HEK293 (cell line): ENCODE measurements at regions not wholly inside any gene's neighbourhood (a gene's known extent, or its start where the extent isn't known, plus 50 kb on each side); places are given as distances from the start of the nearest gene placed in this dataset.

Source experiments
- CTCF ChIA-PET: fragments of 350-600 bp; formaldehyde crosslinking; extraction: SDS; loops from one replicate; lab custom pipeline; 2021; ENCODE audit warnings: antibody characterized with exemption; lab: Yijun Ruan, JAX
- POLR2A ChIA-PET: fragments of 300-600 bp; formaldehyde crosslinking; extraction: SDS; loops from one replicate; lab custom pipeline; 2020; ENCODE audit warnings: antibody characterized with exemption, inconsistent platforms; lab: Yijun Ruan, JAX
- H3K27ac ChIP-seq: fragments of 200-500 bp; sonication (Bioruptor generic); 2 replicates; pipeline ENCODE4 v1.5.1; 2014; ENCODE audit warnings: low read depth, low read length, control low read depth, inconsistent platforms; ENCODE audit errors: extremely low read depth
- H3K36me3 ChIP-seq, 2 experiments: fragments of 200-500 bp in 1 of 2; sonication (Bioruptor generic) in 1 of 2; 1 replicate in 1 of 2; 2 replicates in 1 of 2; pipeline ENCODE4 v1.5.1; 2014 to 2017; ENCODE audit warnings: inconsistent platforms in 2 of 2, low read length in 2 of 2; ENCODE audit not compliant: control insufficient read depth in 2 of 2, insufficient read depth in 1 of 2
- H3K4me1 ChIP-seq: fragments of 200-500 bp; sonication (Bioruptor generic); 2 replicates; pipeline ENCODE4 v1.5.1; 2014; ENCODE audit warnings: mild to moderate bottlenecking, low read length, inconsistent platforms; ENCODE audit not compliant: control insufficient read depth, insufficient read depth
- H3K4me3 ChIP-seq: 2 replicates; pipeline ENCODE4 v1.5.1; 2011; ENCODE audit warnings: low read depth, mild to moderate bottlenecking, control low read depth, low read length, moderate library complexity
- H3K9me3 ChIP-seq: fragments of 200-500 bp; sonication (Bioruptor generic); 2 replicates; pipeline ENCODE4 v1.5.1; 2014; ENCODE audit warnings: low read depth, low read length, inconsistent platforms; ENCODE audit not compliant: control insufficient read depth, insufficient read depth
- BCL11A ChIP-seq: fragments of 450-650 bp; formaldehyde crosslinking; IDR thresholded peaks from 2 replicates; pipeline ENCODE4 v1.5.1; 2016; ENCODE audit warnings: low read depth, missing biosample characterization, missing genetic modification characterization
- EGR2 ChIP-seq: fragments of 450-650 bp; formaldehyde crosslinking; IDR thresholded peaks from 2 replicates; pipeline ENCODE4 v1.5.1; 2016; ENCODE audit warnings: low read depth, missing biosample characterization, missing genetic modification characterization
- GLIS1 ChIP-seq: fragments of 450-650 bp; formaldehyde crosslinking; IDR thresholded peaks from 2 replicates; pipeline ENCODE4 v1.5.1; 2016; ENCODE audit warnings: missing biosample characterization, missing genetic modification characterization
- PRDM1 ChIP-seq: fragments of 450-650 bp; formaldehyde crosslinking; IDR thresholded peaks from 2 replicates; pipeline ENCODE4; 2016; ENCODE audit warnings: missing biosample characterization, missing genetic modification characterization
- PRDM2 ChIP-seq: fragments of 450-650 bp; formaldehyde crosslinking; IDR thresholded peaks from 2 replicates; pipeline ENCODE4 v1.5.1; 2016; ENCODE audit warnings: missing biosample characterization, missing genetic modification characterization, borderline replicate concordance
- SP7 ChIP-seq: fragments of 450-650 bp; formaldehyde crosslinking; IDR thresholded peaks from 2 replicates; pipeline ENCODE4 v1.5.1; 2016; ENCODE audit warnings: missing biosample characterization, missing genetic modification characterization
- ZNF19 ChIP-seq: fragments of 450-650 bp; formaldehyde crosslinking; IDR thresholded peaks from 2 replicates; pipeline ENCODE4; 2016; ENCODE audit warnings: missing biosample characterization, missing genetic modification characterization, low read depth
- ZNF2 ChIP-seq: fragments of 450-650 bp; formaldehyde crosslinking; IDR thresholded peaks from 2 replicates; pipeline ENCODE4 v1.5.1; 2016; ENCODE audit warnings: missing biosample characterization, missing genetic modification characterization
- ZNF202 ChIP-seq: fragments of 450-650 bp; formaldehyde crosslinking; IDR thresholded peaks from 2 replicates; pipeline ENCODE4 v1.5.1; 2016; ENCODE audit warnings: missing biosample characterization, missing genetic modification characterization, borderline replicate concordance
- ZNF248 ChIP-seq: fragments of 450-650 bp; formaldehyde crosslinking; IDR thresholded peaks from 2 replicates; pipeline ENCODE4 v1.5.1; 2017; ENCODE audit warnings: missing biosample characterization, missing genetic modification characterization
- ZNF280C ChIP-seq: fragments of 450-650 bp; formaldehyde crosslinking; IDR thresholded peaks from 2 replicates; pipeline ENCODE4 v1.5.1; 2016; ENCODE audit warnings: missing biosample characterization, missing genetic modification characterization
- ZNF350 ChIP-seq: fragments of 450-650 bp; formaldehyde crosslinking; IDR thresholded peaks from 2 replicates; pipeline ENCODE4 v1.5.0; 2017; ENCODE audit warnings: missing biosample characterization, mild to moderate bottlenecking, missing genetic modification characterization
- ZNF561 ChIP-seq: fragments of 450-650 bp; IDR thresholded peaks from 2 replicates; pipeline ENCODE4 v1.5.1; 2018; ENCODE audit warnings: missing biosample characterization, missing genetic modification characterization, borderline replicate concordance
- ZNF639 ChIP-seq: fragments of 450-650 bp; formaldehyde crosslinking; IDR thresholded peaks from 2 replicates; pipeline ENCODE4 v1.5.1; 2016; ENCODE audit warnings: missing biosample characterization, missing genetic modification characterization
- ZNF692 ChIP-seq: fragments of 450-650 bp; formaldehyde crosslinking; IDR thresholded peaks from 2 replicates; pipeline ENCODE4 v1.5.1; 2016; ENCODE audit warnings: missing biosample characterization, missing genetic modification characterization
- ZNF707 ChIP-seq: fragments of 450-650 bp; formaldehyde crosslinking; IDR thresholded peaks from 2 replicates; pipeline ENCODE4 v1.5.1; 2016; ENCODE audit warnings: missing biosample characterization, missing genetic modification characterization
- ZNF768 ChIP-seq: fragments of 450-650 bp; formaldehyde crosslinking; IDR thresholded peaks from 2 replicates; pipeline ENCODE4 v1.5.1; 2018; ENCODE audit warnings: missing biosample characterization, mild to moderate bottlenecking, missing genetic modification characterization
- TF ChIP-seq, protein P1 (sequence below): fragments of 450-650 bp; formaldehyde crosslinking; IDR thresholded peaks from 2 replicates; pipeline ENCODE4 v1.5.1; 2017; ENCODE audit warnings: missing biosample characterization, missing genetic modification characterization
- TF ChIP-seq, protein P2 (sequence below): fragments of 450-650 bp; formaldehyde crosslinking; IDR thresholded peaks from 2 replicates; pipeline ENCODE4 v1.5.1; 2017; ENCODE audit warnings: missing biosample characterization, missing genetic modification characterization

DNA sequence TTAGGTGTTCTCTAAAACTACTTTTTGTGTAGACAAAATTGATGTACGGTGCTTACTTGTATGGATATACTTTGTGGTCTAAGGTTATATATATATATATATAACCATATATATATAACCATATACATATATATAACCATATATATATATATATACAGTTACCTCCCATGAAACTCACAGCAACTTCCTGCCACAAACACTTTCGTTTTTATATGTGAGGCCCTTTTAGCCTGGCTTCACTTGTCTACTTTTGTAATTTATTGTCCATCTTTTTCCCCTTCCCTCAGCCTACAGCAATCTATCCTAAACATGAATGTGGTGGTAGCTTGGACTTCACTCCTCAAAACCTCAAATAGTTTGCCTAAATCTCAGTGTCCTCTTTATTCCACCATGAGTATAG is 72.8 kb upstream of the NPFFR2 start (continued):
- TF ChIP-seq ZNF692 (no peak), SP7 (tag by site-specific recombination) (no peak), ZNF768 (no peak), BCL11A (tag by site-specific recombination) (no peak), ZNF2 (no peak), ZNF707 (tag by site-specific recombination) (no peak), ZNF280C (tag by site-specific recombination) (no peak), ZNF248 (tag by site-specific recombination) (no peak), ZNF19 (tag by site-specific recombination) (no peak)
- TF ChIP-seq, protein P1, sequence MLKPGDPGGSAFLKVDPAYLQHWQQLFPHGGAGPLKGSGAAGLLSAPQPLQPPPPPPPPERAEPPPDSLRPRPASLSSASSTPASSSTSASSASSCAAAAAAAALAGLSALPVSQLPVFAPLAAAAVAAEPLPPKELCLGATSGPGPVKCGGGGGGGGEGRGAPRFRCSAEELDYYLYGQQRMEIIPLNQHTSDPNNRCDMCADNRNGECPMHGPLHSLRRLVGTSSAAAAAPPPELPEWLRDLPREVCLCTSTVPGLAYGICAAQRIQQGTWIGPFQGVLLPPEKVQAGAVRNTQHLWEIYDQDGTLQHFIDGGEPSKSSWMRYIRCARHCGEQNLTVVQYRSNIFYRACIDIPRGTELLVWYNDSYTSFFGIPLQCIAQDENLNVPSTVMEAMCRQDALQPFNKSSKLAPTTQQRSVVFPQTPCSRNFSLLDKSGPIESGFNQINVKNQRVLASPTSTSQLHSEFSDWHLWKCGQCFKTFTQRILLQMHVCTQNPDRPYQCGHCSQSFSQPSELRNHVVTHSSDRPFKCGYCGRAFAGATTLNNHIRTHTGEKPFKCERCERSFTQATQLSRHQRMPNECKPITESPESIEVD (tag by site-specific recombination) = no peak

DNA sequence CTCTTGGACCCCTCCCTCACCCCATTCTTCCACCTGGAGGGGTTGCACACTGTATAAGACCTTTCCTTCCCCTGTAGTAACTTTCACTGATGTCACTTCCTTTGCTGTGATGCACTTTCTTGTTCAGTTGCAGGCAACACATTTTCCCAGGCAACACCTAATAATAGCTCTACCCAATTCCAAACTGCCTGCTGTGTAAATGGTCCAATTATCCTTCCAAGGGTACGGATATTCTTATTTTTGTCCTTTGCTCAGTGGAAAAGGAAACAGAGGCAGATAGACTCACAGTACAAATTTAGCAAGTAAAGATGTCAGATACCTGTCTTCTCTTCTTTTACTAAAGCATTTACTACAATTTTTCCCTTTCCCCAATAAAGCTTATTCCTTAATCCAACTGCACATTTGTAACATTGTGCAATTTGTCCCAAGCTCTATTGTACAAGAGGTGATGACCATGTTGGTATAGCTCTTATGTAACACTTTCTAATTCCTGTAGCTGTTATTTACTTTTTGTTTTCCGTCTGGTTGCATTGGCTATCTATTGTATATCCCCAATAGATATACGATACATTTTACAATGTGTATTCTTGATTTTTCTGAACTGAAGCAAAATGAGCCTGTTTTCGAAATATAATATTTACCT is 69.1 kb upstream of the NPFFR2 start:
- POLR2A ChIA-PET = no interaction called here
- no peak for TF ChIP-seq ZNF350 (tag by site-specific recombination)
- TF ChIP-seq, protein P2, sequence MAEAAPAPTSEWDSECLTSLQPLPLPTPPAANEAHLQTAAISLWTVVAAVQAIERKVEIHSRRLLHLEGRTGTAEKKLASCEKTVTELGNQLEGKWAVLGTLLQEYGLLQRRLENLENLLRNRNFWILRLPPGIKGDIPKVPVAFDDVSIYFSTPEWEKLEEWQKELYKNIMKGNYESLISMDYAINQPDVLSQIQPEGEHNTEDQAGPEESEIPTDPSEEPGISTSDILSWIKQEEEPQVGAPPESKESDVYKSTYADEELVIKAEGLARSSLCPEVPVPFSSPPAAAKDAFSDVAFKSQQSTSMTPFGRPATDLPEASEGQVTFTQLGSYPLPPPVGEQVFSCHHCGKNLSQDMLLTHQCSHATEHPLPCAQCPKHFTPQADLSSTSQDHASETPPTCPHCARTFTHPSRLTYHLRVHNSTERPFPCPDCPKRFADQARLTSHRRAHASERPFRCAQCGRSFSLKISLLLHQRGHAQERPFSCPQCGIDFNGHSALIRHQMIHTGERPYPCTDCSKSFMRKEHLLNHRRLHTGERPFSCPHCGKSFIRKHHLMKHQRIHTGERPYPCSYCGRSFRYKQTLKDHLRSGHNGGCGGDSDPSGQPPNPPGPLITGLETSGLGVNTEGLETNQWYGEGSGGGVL = no peak
- CTCF ChIA-PET = no interaction called here

DNA sequence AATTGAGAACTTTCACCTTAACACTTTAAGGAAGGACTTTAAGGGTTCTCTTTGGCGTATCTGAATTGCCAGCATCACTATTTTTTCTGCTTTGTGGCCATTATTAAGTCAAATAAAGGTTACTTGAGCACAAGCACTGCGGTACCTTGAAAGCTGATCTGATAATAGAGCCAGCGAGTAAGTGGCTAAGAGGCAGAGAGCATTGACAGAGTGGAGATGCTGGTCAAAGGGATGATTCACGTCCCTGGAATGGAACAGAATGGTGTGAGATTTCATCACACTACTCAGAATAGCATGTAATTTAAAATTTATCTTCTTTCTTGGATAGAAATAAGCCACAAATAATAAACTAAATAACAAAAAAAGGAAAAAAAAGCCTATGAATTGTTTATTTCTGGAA is 57.1 kb upstream of the NPFFR2 start:
- Histone ChIP-seq H3K27ac (no peak overlapping the region), H3K9me3 (no peaks in the 10 kb centered on the region), H3K4me3 (no peak overlapping the region), H3K36me3 (no peaks in the 10 kb centered on the region), H3K4me1 (no peaks in the 10 kb centered on the region)
- ChIA-PET POLR2A (no interaction called here), CTCF (no interaction called here)
- no peak for TF ChIP-seq ZNF561 (tag by site-specific recombination)
- TF ChIP-seq EGR2 (tag by site-specific recombination) = no peak
- no peak for TF ChIP-seq ZNF202 (tag by site-specific recombination)
- no peak for TF ChIP-seq GLIS1 (tag by site-specific recombination)
- no peak for TF ChIP-seq ZNF639 (tag by site-specific recombination)
- TF ChIP-seq PRDM1 = no peak
- TF ChIP-seq PRDM2 = no peak

More for the DNA sequence above, 69.1 kb upstream of the NPFFR2 start:
- H3K27ac ChIP-seq = no peak overlapping the region
- H3K36me3 ChIP-seq = no peaks in the 10 kb centered on the region
- no peaks in the 10 kb centered on the region for H3K4me1 ChIP-seq
- H3K9me3 ChIP-seq = no peaks in the 10 kb centered on the region
- no peak overlapping the region for H3K4me3 ChIP-seq
